Ovary (tissue), 7 donors: ENCODE measurements at regions not wholly inside any gene's neighbourhood (a gene's known extent, or its start where the extent isn't known, plus 50 kb on each side); places are given as distances from the start of the nearest gene placed in this dataset.

Source experiments
- DNase-seq, 5 donors: peaks; one replicate each; pipeline ENCODE4 v3.0.0-alpha.2; 2019 to 2020
- H3K27ac ChIP-seq, 2 donors: fragments of 200-600 bp; one replicate each; pipeline versions ENCODE4 v1.5.1 to v1.8.0; 2019 to 2022
- H3K27me3 ChIP-seq: fragments of 200-600 bp; one replicate; pipeline ENCODE4 v1.8.0; 2022
- H3K36me3 ChIP-seq: fragments of 200-600 bp; sonication (generic); one replicate; pipeline ENCODE4 v1.5.1; 2019
- H3K4me1 ChIP-seq: one replicate; pipeline ENCODE4 v1.8.1; 2013; ENCODE audit warnings: mild to moderate bottlenecking, moderate library complexity; ENCODE audit not compliant: insufficient read depth
- H3K4me3 ChIP-seq: fragments of 200-600 bp; sonication (generic); one replicate; pipeline ENCODE4 v1.5.1; 2017
- H3K9me3 ChIP-seq, 2 donors: fragments of 200-600 bp in 1 of 2; sonication (generic) in 1 of 2; one replicate each; pipeline versions ENCODE4 v1.5.1 to v1.8.1; 2013 to 2019; ENCODE audit warnings: mild to moderate bottlenecking in 1 of 2, moderate library complexity in 1 of 2
- CTCF ChIP-seq, 3 donors: fragments of 450-650 bp in 2 of 3; fragments of 200-600 bp in 1 of 3; IDR thresholded peaks; one replicate each; pipeline versions ENCODE4 v1.5.1 to v1.8.0; 2016 to 2022; ENCODE audit warnings: antibody characterized with exemption in 3 of 3, mild to moderate bottlenecking in 1 of 3
- EP300 ChIP-seq: sonication (generic); formaldehyde crosslinking; IDR thresholded peaks from one replicate; pipeline ENCODE4 v1.6.1; 2017; ENCODE audit warnings: antibody characterized with exemption
- POLR2A ChIP-seq: fragments of 450-650 bp; IDR thresholded peaks from one replicate; pipeline ENCODE4 v1.6.1; 2017; ENCODE audit warnings: antibody characterized with exemption, mild to moderate bottlenecking, moderate library complexity
- WGBS, 3 donors: extraction: QIAGEN DNeasy Blood & Tissue Kit in 1 of 3; methylation state at CpG; one replicate each; pipeline versions ENCODE4 v1.1.5 to v1.1.7; 2013 to 2017; 5-methylcytosine and 5-hydroxymethylcytosine counted together
- intact Hi-C, 4 donors: fragments of 100-400 bp; cut with DNase I; formaldehyde crosslinking; loops; one replicate each; pipeline versions ENCODE4 v1.11.0 to v1.15.1; 2022 to 2023
- donor health status: DM: no; HTN: no; CAD: no; lungs with moderate emphysema.
- donor health status: DM: no; HTN: no; CAD: no.
- donor health status: Bipolar disorder and iron deficiency.
- donor health status: DM: no; HTN: no; CAD: no.
- donor health status: DM: yes; HTN: yes; CAD: no.

DNA sequence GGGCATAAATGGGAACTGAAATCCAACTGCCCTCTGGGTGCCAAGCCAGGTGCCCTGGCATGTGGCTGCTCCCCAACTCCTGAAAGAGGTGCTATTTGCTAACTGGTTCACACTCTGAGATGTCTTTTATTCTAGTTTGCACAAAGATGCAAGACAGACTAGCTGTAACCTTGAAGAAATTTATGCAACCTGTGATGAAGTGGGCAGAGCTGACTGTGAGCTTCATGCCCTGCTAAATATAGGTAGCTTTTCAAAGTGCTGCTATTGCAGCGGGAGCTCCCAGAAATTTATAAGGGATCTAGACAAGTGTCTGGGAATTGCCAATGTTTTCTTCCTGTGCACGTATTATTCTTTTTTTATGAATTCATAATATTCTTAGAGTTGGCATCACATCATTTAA is 517.5 kb downstream of the RNF144B start:
- WGBS, 3 donors: 91 to 96% (median 94%) methylated on average over 2 of the region's 2 CpGs
- Histone ChIP-seq H3K4me1 (no peaks in the 10 kb centered on the region), H3K27me3 (no peaks in the 10 kb centered on the region), H3K36me3 (no peaks in the 10 kb centered on the region), H3K27ac (no peak overlapping the region), H3K4me3 (no peak overlapping the region), H3K9me3 (no peaks in the 10 kb centered on the region)
- TF ChIP-seq CTCF (IDR thresholded peaks at IDR 0.05) (no peak), EP300 (no peak), POLR2A (no peak)
- no peak for DNase-seq
- intact Hi-C loops: no loop called here

DNA sequence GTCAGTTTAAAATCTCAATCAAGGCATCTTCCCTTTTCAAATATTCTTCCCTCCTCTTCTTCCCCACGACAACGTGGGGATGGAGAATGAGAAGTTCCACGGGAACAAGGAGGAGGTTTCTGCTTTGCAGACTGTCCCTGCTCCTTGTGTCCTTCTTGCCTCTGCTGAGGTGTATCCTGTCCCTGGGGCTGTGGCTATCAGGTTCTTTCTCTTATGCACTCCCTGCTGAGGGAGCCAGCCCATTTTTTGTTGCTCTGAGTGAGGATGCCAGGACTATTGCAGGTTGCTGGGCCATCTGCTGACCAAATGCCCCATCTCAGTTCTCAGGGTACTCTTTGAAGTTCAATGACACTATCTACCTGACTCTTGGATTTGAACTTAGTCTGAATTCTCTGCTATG is 533.6 kb downstream of the RNF144B start:
- WGBS, 3 donors: 75 to 87% (median 83%) methylated on average over 3 of the region's 3 CpGs
- Histone ChIP-seq H3K4me1 (no peaks in the 10 kb centered on the region), H3K27ac (no peak overlapping the region), H3K36me3 (no peaks in the 10 kb centered on the region), H3K4me3 (no peak overlapping the region), H3K27me3 (no peaks in the 10 kb centered on the region), H3K9me3 (no peaks in the 10 kb centered on the region)
- intact Hi-C loops: loop anchor here in 1 of 4 donors (1.0 kb wide), 1 partner anchor 10 kb away; no protein-coding TSS in a partner anchor
- TF ChIP-seq POLR2A: no peak
- no peak for TF ChIP-seq EP300
- no peak for TF ChIP-seq CTCF (IDR thresholded peaks at IDR 0.05)
- no peak for DNase-seq

DNA sequence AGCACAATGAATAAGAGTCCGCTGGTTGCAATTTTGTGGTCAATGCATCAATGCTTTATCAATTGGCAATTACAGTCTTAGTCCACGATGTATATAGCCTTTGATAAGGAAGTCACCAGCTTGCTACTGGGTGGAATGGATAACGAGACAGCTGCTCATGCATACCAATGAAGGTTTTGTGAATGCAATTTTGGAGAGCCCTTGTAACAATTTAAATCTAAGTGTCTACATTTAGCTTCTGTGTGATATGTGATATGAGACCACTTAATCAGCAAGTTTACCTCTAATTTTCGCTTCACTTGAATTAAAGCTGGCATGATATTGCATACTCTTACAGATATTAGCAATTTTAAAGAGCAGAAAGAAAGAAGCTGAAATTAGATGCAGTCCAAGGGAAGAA is 543.9 kb downstream of the RNF144B start:
- no peak overlapping the region for H3K4me3 ChIP-seq
- H3K27ac ChIP-seq: no peak overlapping the region
- TF ChIP-seq CTCF (IDR thresholded peaks at IDR 0.05) (no peak), EP300 (no peak), POLR2A (no peak)
- no peaks in the 10 kb centered on the region for H3K36me3 ChIP-seq
- no peaks in the 10 kb centered on the region for H3K9me3 ChIP-seq
- WGBS, 3 donors: 65 to 76% (median 68%) methylated on average over 4 of the region's 4 CpGs
- intact Hi-C loops: no loop called here
- no peak for DNase-seq
- H3K27me3 ChIP-seq: no peaks in the 10 kb centered on the region
- H3K4me1 ChIP-seq: no peaks in the 10 kb centered on the region

GRCh38 chr6:18958146-18958545 is 571.0 kb downstream of the RNF144B start:
- H3K36me3 ChIP-seq: no peaks in the 10 kb centered on the region
- intact Hi-C loops: no loop called here
- no peak overlapping the region for H3K27ac ChIP-seq
- 85 to 93% (median 86%) methylated on average over 1 of the region's 1 CpG for WGBS, 3 donors
- no peak overlapping the region for H3K4me3 ChIP-seq
- no peaks in the 10 kb centered on the region for H3K27me3 ChIP-seq
- no peaks in the 10 kb centered on the region for H3K9me3 ChIP-seq
- no peaks in the 10 kb centered on the region for H3K4me1 ChIP-seq
- no peak for DNase-seq
- TF ChIP-seq CTCF (IDR thresholded peaks at IDR 0.05): no peak
- TF ChIP-seq EP300: no peak
- no peak for TF ChIP-seq POLR2A

DNA sequence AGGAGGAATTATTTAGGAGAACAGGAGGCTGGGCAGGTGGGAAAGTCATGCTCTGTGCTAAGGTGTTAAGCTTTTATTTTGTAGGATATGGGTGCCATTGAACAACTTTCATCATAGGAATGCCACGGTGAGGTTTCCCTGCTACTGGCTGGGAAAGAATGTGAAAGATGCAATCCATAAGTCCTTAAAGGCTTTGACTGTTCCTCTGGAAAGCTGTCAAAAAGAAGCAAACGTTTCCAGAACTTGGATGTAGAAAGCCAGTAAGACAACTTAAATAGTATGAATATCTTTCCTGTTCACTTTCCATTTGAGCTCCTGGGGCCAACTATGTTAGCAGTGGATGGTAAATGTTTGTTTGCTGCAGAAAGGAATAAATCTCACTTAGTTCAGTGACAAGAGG is 574.4 kb downstream of the RNF144B start:
- intact Hi-C loops: no loop called here
- TF ChIP-seq POLR2A (no peak), CTCF (IDR thresholded peaks at IDR 0.05) (no peak), EP300 (no peak)
- Histone ChIP-seq H3K4me3 (no peak overlapping the region), H3K4me1 (no peaks in the 10 kb centered on the region), H3K27ac (no peak overlapping the region), H3K36me3 (no peaks in the 10 kb centered on the region), H3K27me3 (no peaks in the 10 kb centered on the region), H3K9me3 (no peaks in the 10 kb centered on the region)
- DNase-seq: no peak
- 21 to 32% (median 27%) methylated on average over 2 of the region's 2 CpGs for WGBS, 3 donors
